ENCODE measurements at regions not wholly inside any gene's neighbourhood (a gene's known extent, or its start where the extent isn't known, plus 50 kb on each side); places are given as distances from the start of the nearest gene placed in this dataset.
"Not testable (repeated sequence)": the region's sequence is repeated elsewhere in the genome, so short reads cannot be mapped to it uniquely, and the experiment has no call there.

GRCh38 chr14:105745433-105746123, 219.2 kb downstream of the TMEM121 start:
- no peaks in the 10 kb centered on the region for H3K36me3 ChIP-seq

DNA sequence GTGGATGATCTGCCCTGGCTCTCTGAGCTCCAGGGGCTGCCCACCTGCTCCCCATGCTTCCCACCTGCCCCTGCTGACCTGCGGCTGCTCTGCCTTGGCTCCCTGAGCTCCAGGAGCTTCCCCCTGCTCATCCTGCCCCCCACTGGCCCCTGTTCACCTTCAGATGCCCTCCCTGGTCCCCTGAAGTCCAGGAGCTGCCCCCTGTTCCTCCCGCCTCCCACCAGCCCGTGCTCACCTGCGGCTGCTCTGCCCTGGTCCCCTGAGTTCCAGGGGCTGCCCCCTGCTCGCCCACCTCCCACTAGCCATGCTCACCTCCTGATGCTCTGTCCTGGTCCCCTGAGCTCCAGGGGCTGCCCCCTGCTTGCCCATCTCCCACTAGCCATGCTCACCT, 219.7 kb downstream of the TMEM121 start:
- H3K27ac ChIP-seq = no peak overlapping the region
- H3K9me3 ChIP-seq (ENCODE audit: low read depth) = no peaks in the 10 kb centered on the region
- H3K36me3 ChIP-seq = no peaks in the 10 kb centered on the region
- no peak overlapping the region for H3K4me3 ChIP-seq
- no peaks in the 10 kb centered on the region for H3K4me1 ChIP-seq (ENCODE audit: low read depth)
- DNase-seq (ENCODE audit: low read depth in 1 of 2, low spot score in 1 of 2) = no peak
- no peaks in the 10 kb centered on the region for H3K27me3 ChIP-seq
- TF ChIP-seq, protein P1, sequence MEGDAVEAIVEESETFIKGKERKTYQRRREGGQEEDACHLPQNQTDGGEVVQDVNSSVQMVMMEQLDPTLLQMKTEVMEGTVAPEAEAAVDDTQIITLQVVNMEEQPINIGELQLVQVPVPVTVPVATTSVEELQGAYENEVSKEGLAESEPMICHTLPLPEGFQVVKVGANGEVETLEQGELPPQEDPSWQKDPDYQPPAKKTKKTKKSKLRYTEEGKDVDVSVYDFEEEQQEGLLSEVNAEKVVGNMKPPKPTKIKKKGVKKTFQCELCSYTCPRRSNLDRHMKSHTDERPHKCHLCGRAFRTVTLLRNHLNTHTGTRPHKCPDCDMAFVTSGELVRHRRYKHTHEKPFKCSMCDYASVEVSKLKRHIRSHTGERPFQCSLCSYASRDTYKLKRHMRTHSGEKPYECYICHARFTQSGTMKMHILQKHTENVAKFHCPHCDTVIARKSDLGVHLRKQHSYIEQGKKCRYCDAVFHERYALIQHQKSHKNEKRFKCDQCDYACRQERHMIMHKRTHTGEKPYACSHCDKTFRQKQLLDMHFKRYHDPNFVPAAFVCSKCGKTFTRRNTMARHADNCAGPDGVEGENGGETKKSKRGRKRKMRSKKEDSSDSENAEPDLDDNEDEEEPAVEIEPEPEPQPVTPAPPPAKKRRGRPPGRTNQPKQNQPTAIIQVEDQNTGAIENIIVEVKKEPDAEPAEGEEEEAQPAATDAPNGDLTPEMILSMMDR (IDR thresholded peaks at IDR 0.05; ENCODE audit: low read depth, low read length) = no peak

More at GRCh38 chr14:105745433-105746123, 219.2 kb downstream of the TMEM121 start:
- TF ChIP-seq, protein P1 (IDR thresholded peaks at IDR 0.05; ENCODE audit: low read depth, low read length) = no peak
- no peak for DNase-seq (ENCODE audit: low read depth in 1 of 2, low spot score in 1 of 2)
- Histone ChIP-seq H3K27me3 (no peaks in the 10 kb centered on the region), H3K9me3 (ENCODE audit: low read depth) (no peaks in the 10 kb centered on the region), H3K27ac (no peak overlapping the region), H3K4me3 (no peak overlapping the region), H3K4me1 (ENCODE audit: low read depth) (no peaks in the 10 kb centered on the region)

GRCh38 chr14:105746800-105747502, 220.6 kb downstream of the TMEM121 start:
- not testable (repeated sequence) for H3K27me3 ChIP-seq; H3K4me3 ChIP-seq; H3K9me3 ChIP-seq (ENCODE audit: low read depth); DNase-seq (ENCODE audit: low read depth in 1 of 2, low spot score in 1 of 2); H3K36me3 ChIP-seq; H3K4me1 ChIP-seq (ENCODE audit: low read depth); H3K27ac ChIP-seq

- not testable (repeated sequence) for H3K27ac ChIP-seq; H3K36me3 ChIP-seq; H3K4me3 ChIP-seq; H3K27me3 ChIP-seq; DNase-seq (ENCODE audit: low read depth in 1 of 2, low spot score in 1 of 2); H3K9me3 ChIP-seq (ENCODE audit: low read depth); H3K4me1 ChIP-seq (ENCODE audit: low read depth)
Observed at GRCh38 chr14:105747503-105748203, 221.3 kb downstream of the TMEM121 start.

DNA sequence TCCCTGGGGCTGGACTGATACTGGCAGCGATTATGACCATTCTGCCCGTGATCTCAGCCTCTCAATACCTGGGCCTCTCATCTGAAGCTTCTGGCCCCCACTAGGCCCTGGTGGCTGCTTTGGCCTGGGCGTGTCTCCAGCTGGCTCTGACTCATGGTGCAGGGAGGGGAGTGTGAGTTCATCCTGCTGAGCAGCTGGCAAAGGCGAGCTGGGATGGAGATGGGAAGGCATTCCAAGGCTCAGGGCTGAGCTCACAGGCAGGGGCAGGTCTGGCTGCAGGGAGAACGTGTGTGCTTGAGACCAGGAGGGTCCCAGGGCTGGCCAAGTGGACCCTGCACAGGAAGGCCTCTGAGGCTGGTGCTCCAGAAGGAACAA, 221.8 kb downstream of the TMEM121 start:
- Histone ChIP-seq H3K4me3 (no peak overlapping the region), H3K4me1 (ENCODE audit: low read depth) (no peaks in the 10 kb centered on the region), H3K27ac (no peak overlapping the region), H3K9me3 (ENCODE audit: low read depth) (no peaks in the 10 kb centered on the region), H3K27me3 (no peaks in the 10 kb centered on the region), H3K36me3 (no peaks in the 10 kb centered on the region)
- TF ChIP-seq, protein P1 (IDR thresholded peaks at IDR 0.05; ENCODE audit: low read depth, low read length) = no peak
- DNase-seq (ENCODE audit: low read depth in 1 of 2, low spot score in 1 of 2) = no peak

- not testable (repeated sequence) for H3K36me3 ChIP-seq; H3K9me3 ChIP-seq (ENCODE audit: low read depth); H3K4me3 ChIP-seq; H3K27ac ChIP-seq; H3K4me1 ChIP-seq (ENCODE audit: low read depth); DNase-seq (ENCODE audit: low read depth in 1 of 2, low spot score in 1 of 2); H3K27me3 ChIP-seq
Observed at GRCh38 chr14:105748710-105749109, 222.3 kb downstream of the TMEM121 start.

GRCh38 chr14:105749870-105750541, 223.6 kb downstream of the TMEM121 start:
- not testable (repeated sequence) for H3K27me3 ChIP-seq; H3K4me1 ChIP-seq (ENCODE audit: low read depth); H3K27ac ChIP-seq; H3K36me3 ChIP-seq; H3K9me3 ChIP-seq (ENCODE audit: low read depth); DNase-seq (ENCODE audit: low read depth in 1 of 2, low spot score in 1 of 2); H3K4me3 ChIP-seq

DNA sequence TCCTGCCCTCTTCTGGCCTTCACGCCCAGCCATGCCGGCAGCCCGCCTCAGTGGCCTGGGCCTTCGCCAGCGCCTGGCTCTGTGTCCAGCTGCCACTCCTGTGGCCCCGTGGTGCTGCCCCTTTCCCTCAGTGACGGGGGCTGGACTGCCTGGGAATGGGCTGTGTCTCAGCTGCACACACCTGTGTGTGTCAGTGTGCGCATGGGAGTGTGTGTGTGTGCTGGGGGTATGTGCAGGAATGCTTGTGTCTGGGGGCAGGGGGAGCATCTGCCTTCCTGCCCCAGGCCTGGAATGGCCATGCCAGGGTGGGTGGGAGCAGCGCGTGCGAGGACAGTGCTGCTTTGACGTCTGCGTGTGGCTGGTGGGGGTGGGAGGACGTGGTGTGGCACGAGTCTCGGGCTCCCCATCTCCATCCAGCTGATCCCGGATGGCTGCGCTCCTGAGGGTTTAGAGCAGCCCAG, 224.9 kb downstream of the TMEM121 start:
- H3K4me3 ChIP-seq; H3K27me3 ChIP-seq; H3K4me1 ChIP-seq (ENCODE audit: low read depth); H3K27ac ChIP-seq; DNase-seq (ENCODE audit: low read depth in 1 of 2, low spot score in 1 of 2); H3K9me3 ChIP-seq (ENCODE audit: low read depth); H3K36me3 ChIP-seq: not testable (repeated sequence)

DNA sequence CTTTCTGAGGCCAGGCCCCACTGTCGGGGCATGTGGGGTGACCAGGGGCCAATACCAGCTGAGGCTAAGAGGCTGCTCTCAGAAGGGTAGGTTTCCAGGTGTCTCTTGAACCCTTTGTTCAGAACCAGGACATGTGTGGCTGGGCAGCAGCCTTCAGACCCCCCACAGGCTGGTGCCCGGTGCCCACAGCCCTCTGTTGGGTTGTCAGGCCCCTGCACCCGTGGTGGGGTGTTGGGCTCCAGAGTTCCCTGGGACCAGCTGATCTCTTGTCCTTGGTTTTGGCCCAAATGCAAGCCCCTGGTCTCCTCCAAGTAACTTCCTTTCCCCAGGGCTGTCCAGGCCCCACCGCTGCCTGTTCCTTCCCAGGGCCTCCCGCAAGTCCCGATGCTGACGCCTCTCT, 226.0 kb downstream of the TMEM121 start:
- DNase-seq (ENCODE audit: low read depth in 1 of 2, low spot score in 1 of 2); H3K9me3 ChIP-seq (ENCODE audit: low read depth); H3K27me3 ChIP-seq; H3K4me1 ChIP-seq (ENCODE audit: low read depth); H3K36me3 ChIP-seq; H3K27ac ChIP-seq; H3K4me3 ChIP-seq: not testable (repeated sequence)
